Stimulated activated naive CD8-positive, alpha-beta T cell treated with anti-CD3 and anti-CD28 coated beads, Interleukin-15, amount 100 ng/mL, for 72 hours (primary cell): ENCODE measurements at regions not wholly inside any gene's neighbourhood (a gene's known extent, or its start where the extent isn't known, plus 50 kb on each side); places are given as distances from the start of the nearest gene placed in this dataset.
"Not testable (repeated sequence)": the region's sequence is repeated elsewhere in the genome, so short reads cannot be mapped to it uniquely, and the experiment has no call there.

Experiments
- ATAC-seq: fragments of 150-1000 bp; cut with Tn5 transposase; 2 replicates; pipeline ENCODE4 v1.10.0; 2021; ENCODE audit warnings: mild to moderate bottlenecking, moderate library complexity
- DNase-seq, 2 donors: peaks; one replicate each; pipeline ENCODE4 v3.0.0; 2021 to 2022
- H3K27ac Mint-ChIP-seq, 2 donors: one replicate each; pipeline ENCODE4 v1.8.0; 2022; ENCODE audit warnings: mild to moderate bottlenecking in 2 of 2, mixed read lengths in 2 of 2, moderate library complexity in 2 of 2
- H3K27me3 Mint-ChIP-seq: one replicate; pipeline ENCODE4 v1.8.0; 2022; ENCODE audit warnings: mixed read lengths
- H3K4me1 Mint-ChIP-seq: one replicate; pipeline ENCODE4 v1.8.0; 2022; ENCODE audit warnings: mild to moderate bottlenecking, mixed read lengths
- H3K4me3 Mint-ChIP-seq, 2 donors: one replicate each; pipeline ENCODE4 v1.8.0; 2022; ENCODE audit warnings: mild to moderate bottlenecking in 2 of 2, mixed read lengths in 2 of 2, moderate library complexity in 1 of 2
- H3K9me3 Mint-ChIP-seq, 2 donors: one replicate each; pipeline ENCODE4 v1.8.0; 2022; ENCODE audit warnings: mixed read lengths in 2 of 2

DNA sequence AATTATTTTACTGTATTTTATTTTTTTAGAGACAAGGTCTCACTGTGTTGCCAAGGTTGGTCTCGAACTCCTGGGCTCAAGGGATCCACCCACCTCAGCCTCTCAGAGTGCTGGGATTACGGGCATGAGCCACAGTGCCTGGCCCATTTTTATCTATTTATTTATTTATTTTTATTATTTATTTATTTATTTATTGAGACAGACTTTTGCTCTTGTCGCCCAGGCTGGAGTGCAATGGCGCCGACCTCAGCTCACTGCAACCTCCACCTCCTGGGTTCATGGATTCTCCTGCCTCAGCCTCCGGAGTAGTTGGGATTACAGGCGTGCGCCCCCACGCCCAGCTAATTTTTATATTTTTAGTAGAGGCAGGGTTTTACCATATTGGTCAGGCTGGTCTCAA lies 52.0 kb upstream of the TFRC start:
- DNase-seq, H3K27me3 Mint-ChIP-seq, H3K4me1 Mint-ChIP-seq, ATAC-seq, H3K27ac Mint-ChIP-seq, H3K4me3 Mint-ChIP-seq, H3K9me3 Mint-ChIP-seq: not testable (repeated sequence)

DNA sequence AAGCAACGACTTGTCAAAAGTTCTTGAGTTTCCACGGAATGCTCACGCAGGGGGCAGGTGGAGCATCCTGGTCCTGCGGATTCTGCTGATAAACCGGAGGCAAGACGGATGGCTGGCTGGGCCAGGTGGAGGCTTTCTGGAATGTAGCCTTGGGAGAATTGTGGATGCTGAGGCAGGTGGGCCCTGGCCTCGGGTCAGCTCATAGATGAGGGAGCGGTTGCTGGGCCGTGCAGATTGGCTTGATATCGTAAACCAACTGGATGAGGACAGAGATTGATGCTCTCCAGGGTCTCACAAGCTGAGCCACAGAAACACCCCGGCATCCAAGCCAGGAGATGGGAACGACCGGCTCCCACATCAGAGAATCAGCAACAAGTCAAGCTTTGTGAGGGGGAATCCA lies 50.0 kb upstream of the TFRC start:
- no peak for DNase-seq
- no peak for ATAC-seq
- Mint-ChIP-seq H3K9me3 (no peaks in the 10 kb centered on the region), H3K4me1 (peaks cover 22% of the 10 kb centered on the region), H3K4me3 (no peak overlapping the region), H3K27me3 (no peaks in the 10 kb centered on the region), H3K27ac (no peak overlapping the region)
